Fibroblast of lung (primary cell): ENCODE measurements at regions not wholly inside any gene's neighbourhood (a gene's known extent, or its start where the extent isn't known, plus 50 kb on each side); places are given as distances from the start of the nearest gene placed in this dataset.
"Not testable (repeated sequence)": the region's sequence is repeated elsewhere in the genome, so short reads cannot be mapped to it uniquely, and the experiment has no call there.

ENCODE experiments used
- EZH2 ChIP-seq: IDR thresholded peaks from 2 replicates; pipeline ENCODE4 v1.5.1; 2012; ENCODE audit warnings: low read length, control low read depth, mild to moderate bottlenecking; ENCODE audit errors: missing control alignments
- TF ChIP-seq, protein P1 (sequence below), 2 donors: IDR thresholded peaks in 1 of 2; conservative IDR thresholded peaks in 1 of 2; 1 replicate in 1 of 2; 2 replicates in 1 of 2; pipeline ENCODE4 v1.5.1; 2011 to 2012; ENCODE audit warnings: low read length in 2 of 2, control low read depth in 1 of 2, inconsistent platforms in 1 of 2, low read depth in 1 of 2, mild to moderate bottlenecking in 1 of 2

- TF ChIP-seq, protein P1, sequence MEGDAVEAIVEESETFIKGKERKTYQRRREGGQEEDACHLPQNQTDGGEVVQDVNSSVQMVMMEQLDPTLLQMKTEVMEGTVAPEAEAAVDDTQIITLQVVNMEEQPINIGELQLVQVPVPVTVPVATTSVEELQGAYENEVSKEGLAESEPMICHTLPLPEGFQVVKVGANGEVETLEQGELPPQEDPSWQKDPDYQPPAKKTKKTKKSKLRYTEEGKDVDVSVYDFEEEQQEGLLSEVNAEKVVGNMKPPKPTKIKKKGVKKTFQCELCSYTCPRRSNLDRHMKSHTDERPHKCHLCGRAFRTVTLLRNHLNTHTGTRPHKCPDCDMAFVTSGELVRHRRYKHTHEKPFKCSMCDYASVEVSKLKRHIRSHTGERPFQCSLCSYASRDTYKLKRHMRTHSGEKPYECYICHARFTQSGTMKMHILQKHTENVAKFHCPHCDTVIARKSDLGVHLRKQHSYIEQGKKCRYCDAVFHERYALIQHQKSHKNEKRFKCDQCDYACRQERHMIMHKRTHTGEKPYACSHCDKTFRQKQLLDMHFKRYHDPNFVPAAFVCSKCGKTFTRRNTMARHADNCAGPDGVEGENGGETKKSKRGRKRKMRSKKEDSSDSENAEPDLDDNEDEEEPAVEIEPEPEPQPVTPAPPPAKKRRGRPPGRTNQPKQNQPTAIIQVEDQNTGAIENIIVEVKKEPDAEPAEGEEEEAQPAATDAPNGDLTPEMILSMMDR (conservative IDR thresholded peaks at IDR 0.05 in 1 of 2, IDR thresholded peaks at IDR 0.05 in 1 of 2; ENCODE audit: low read depth in 1 of 2, low read length in 2 of 2): not testable (repeated sequence)
- not testable (repeated sequence) for TF ChIP-seq EZH2
These were observed 103.8 kb upstream of the ELMO1 start for GRCh38 chr7:37552439-37552838.
